ENCODE measurements at regions not wholly inside any gene's neighbourhood (a gene's known extent, or its start where the extent isn't known, plus 50 kb on each side); places are given as distances from the start of the nearest gene placed in this dataset.

DNA sequence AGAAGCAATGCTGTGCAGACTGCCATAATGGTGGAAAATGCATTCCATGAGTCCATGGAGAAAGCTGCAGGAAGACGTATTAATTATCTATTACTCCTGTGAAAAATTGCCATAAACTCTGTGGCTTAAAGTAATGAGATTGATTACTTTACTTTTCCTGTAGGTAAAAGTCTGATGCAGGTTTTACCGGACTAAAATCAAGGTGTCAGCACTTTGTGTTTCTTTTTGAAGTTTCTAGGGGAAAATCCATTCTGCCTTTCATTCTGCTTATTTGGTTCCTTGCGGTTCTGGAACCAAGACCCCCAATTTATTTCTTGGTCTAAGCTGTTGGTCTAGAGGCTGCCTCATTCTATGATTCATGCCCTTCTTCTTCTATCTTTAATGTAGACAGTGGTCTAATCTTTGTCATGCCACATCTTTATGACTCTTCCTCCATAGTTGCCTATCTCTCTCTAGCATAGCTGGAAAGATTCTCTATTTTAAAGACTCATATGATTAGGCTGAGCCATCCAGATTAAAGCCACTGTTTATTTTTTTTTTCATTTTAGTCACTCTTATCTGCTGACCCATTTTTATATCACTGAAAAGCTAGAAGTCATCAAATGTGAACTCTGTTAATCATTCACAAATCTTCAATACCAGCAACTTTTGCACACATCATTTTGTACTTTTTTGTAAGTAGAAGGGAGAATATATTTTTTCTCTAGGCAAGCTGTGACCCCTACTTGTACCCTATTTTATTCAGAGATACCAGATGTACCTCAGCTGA, 2056.4 kb downstream of the PCDH7 start:
- H3K9me3 ChIP-seq (ENCODE audit: low read depth) = no peaks in the 10 kb centered on the region
- H4K20me1 ChIP-seq (ENCODE audit: insufficient read depth, poor library complexity, severe bottlenecking) = no peaks in the 10 kb centered on the region
- H3K4me3 ChIP-seq = no peak overlapping the region
- H3K4me1 ChIP-seq (ENCODE audit: insufficient read depth) = no peaks in the 10 kb centered on the region
- H3K79me2 ChIP-seq = no peaks in the 10 kb centered on the region
- DNase-seq (ENCODE audit: low spot score) = no peak
- H3K27me3 ChIP-seq = no peaks in the 10 kb centered on the region
- TF ChIP-seq EZH2phosphoT487 (IDR thresholded peaks at IDR 0.05; ENCODE audit: low read depth, severe bottlenecking, unreplicated experiment) = no peak
- TF ChIP-seq, protein P1, sequence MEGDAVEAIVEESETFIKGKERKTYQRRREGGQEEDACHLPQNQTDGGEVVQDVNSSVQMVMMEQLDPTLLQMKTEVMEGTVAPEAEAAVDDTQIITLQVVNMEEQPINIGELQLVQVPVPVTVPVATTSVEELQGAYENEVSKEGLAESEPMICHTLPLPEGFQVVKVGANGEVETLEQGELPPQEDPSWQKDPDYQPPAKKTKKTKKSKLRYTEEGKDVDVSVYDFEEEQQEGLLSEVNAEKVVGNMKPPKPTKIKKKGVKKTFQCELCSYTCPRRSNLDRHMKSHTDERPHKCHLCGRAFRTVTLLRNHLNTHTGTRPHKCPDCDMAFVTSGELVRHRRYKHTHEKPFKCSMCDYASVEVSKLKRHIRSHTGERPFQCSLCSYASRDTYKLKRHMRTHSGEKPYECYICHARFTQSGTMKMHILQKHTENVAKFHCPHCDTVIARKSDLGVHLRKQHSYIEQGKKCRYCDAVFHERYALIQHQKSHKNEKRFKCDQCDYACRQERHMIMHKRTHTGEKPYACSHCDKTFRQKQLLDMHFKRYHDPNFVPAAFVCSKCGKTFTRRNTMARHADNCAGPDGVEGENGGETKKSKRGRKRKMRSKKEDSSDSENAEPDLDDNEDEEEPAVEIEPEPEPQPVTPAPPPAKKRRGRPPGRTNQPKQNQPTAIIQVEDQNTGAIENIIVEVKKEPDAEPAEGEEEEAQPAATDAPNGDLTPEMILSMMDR (IDR thresholded peaks at IDR 0.05; ENCODE audit: poor library complexity) = no peak
- no peak overlapping the region for H3K4me2 ChIP-seq
- H3K27ac ChIP-seq = no peak overlapping the region
- no peaks in the 10 kb centered on the region for H3K9me2 ChIP-seq (replicated peaks; ENCODE audit: insufficient read depth)
- WGBS (ENCODE audit: low lambda C conversion rate, missing lambda C conversion rate) = 93% methylated on average over 3 of the region's 3 CpGs
- H2AFZ ChIP-seq = no peak overlapping the region
- no peaks in the 10 kb centered on the region for H3K36me3 ChIP-seq (replicated peaks; ENCODE audit: insufficient read depth, low read depth)

DNA sequence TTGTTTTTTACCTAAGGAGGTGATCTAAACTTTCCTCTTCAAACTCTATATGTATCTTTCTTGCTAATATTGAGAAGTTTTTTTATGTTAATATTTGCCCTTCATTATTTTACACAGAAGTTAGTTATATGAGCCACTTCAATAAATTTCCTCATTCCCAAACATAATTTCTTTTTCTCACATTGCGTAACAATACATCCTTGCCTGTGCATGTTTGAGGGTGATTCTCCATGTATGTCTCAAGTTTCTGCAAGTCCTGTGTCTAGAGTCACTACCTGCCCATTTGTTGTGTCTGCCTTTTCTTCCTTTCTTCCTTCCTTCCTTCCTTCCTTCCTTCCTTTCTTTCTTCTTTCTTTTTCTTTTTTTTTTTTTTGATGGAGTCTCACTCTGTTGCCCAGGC, 2057.9 kb downstream of the PCDH7 start:
- no peaks in the 10 kb centered on the region for H3K27me3 ChIP-seq
- TF ChIP-seq, protein P1 (IDR thresholded peaks at IDR 0.05; ENCODE audit: poor library complexity) = no peak
- TF ChIP-seq EZH2phosphoT487 (IDR thresholded peaks at IDR 0.05; ENCODE audit: low read depth, severe bottlenecking, unreplicated experiment) (no peak), EZH2 (IDR thresholded peaks at IDR 0.05; ENCODE audit: borderline replicate concordance) (no peak)
- WGBS (ENCODE audit: low lambda C conversion rate, missing lambda C conversion rate) = 100% methylated on average over 1 of the region's 1 CpG
- H3K9me3 ChIP-seq (ENCODE audit: low read depth) = no peaks in the 10 kb centered on the region
- no peak for DNase-seq (ENCODE audit: low spot score)
- no peak overlapping the region for H2AFZ ChIP-seq
- H3K27ac ChIP-seq = no peak overlapping the region
- H3K4me1 ChIP-seq (ENCODE audit: insufficient read depth) = no peaks in the 10 kb centered on the region
- no peaks in the 10 kb centered on the region for H4K20me1 ChIP-seq (ENCODE audit: insufficient read depth, poor library complexity, severe bottlenecking)
- H3K36me3 ChIP-seq (replicated peaks; ENCODE audit: insufficient read depth, low read depth) = no peaks in the 10 kb centered on the region
- H3K79me2 ChIP-seq = no peaks in the 10 kb centered on the region
- no peaks in the 10 kb centered on the region for H3K9me2 ChIP-seq (replicated peaks; ENCODE audit: insufficient read depth)
- no peak overlapping the region for H3K4me3 ChIP-seq
- no peak overlapping the region for H3K4me2 ChIP-seq

GRCh38 chr4:32778938-32779337, 2058.8 kb downstream of the PCDH7 start:
- H3K4me2 ChIP-seq = no peak overlapping the region
- no peak overlapping the region for H2AFZ ChIP-seq
- no peak overlapping the region for H3K27ac ChIP-seq
- no peak for DNase-seq (ENCODE audit: low spot score)
- no peaks in the 10 kb centered on the region for H3K79me2 ChIP-seq
- H3K4me1 ChIP-seq (ENCODE audit: insufficient read depth) = no peaks in the 10 kb centered on the region
- H3K36me3 ChIP-seq (replicated peaks; ENCODE audit: insufficient read depth, low read depth) = no peaks in the 10 kb centered on the region
- H3K9me3 ChIP-seq (ENCODE audit: low read depth) = no peaks in the 10 kb centered on the region
- H4K20me1 ChIP-seq (ENCODE audit: insufficient read depth, poor library complexity, severe bottlenecking) = no peaks in the 10 kb centered on the region
- H3K4me3 ChIP-seq = no peak overlapping the region
- 97% methylated on average over 1 of the region's 1 CpG for WGBS (ENCODE audit: low lambda C conversion rate, missing lambda C conversion rate)
- TF ChIP-seq, protein P1 (IDR thresholded peaks at IDR 0.05; ENCODE audit: poor library complexity) = no peak
- no peak for TF ChIP-seq EZH2phosphoT487 (IDR thresholded peaks at IDR 0.05; ENCODE audit: low read depth, severe bottlenecking, unreplicated experiment)
- TF ChIP-seq EZH2 (IDR thresholded peaks at IDR 0.05; ENCODE audit: borderline replicate concordance) = no peak
- no peaks in the 10 kb centered on the region for H3K27me3 ChIP-seq
- H3K9me2 ChIP-seq (replicated peaks; ENCODE audit: insufficient read depth) = no peaks in the 10 kb centered on the region
